H9 (cell line): ENCODE measurements at regions not wholly inside any gene's neighbourhood (a gene's known extent, or its start where the extent isn't known, plus 50 kb on each side); places are given as distances from the start of the nearest gene placed in this dataset.

Experiments
- DNase-seq: peaks from one replicate; pipeline ENCODE4 v3.0.0-alpha.2; 2017
- H2AFZ ChIP-seq: one replicate; pipeline ENCODE4 v1.6.1; 2013; ENCODE audit warnings: mild to moderate bottlenecking, low read length, control low read depth, moderate library complexity
- H2AK5ac ChIP-seq: 2 replicates; pipeline ENCODE4 v1.6.1; 2013; ENCODE audit warnings: low read length, control low read depth, mixed read lengths; ENCODE audit not compliant: insufficient read length
- H2BK120ac ChIP-seq: one replicate; pipeline ENCODE4 v1.6.1; 2013; ENCODE audit warnings: low read depth, mild to moderate bottlenecking, low read length, control low read depth, inconsistent platforms; ENCODE audit not compliant: poor library complexity, severe bottlenecking
- H2BK12ac ChIP-seq: 2 replicates; pipeline ENCODE4 v1.6.1; 2013; ENCODE audit warnings: low read length, control low read depth, mixed read lengths, low read depth; ENCODE audit not compliant: insufficient read length
- H2BK15ac ChIP-seq: 2 replicates; pipeline ENCODE4 v1.6.1; 2013; ENCODE audit warnings: low read depth, low read length, control low read depth
- H2BK20ac ChIP-seq: one replicate; pipeline ENCODE4 v1.6.1; 2013; ENCODE audit warnings: low read depth, mild to moderate bottlenecking, low read length, control low read depth, inconsistent platforms; ENCODE audit not compliant: poor library complexity, severe bottlenecking
- H2BK5ac ChIP-seq: 2 replicates; pipeline ENCODE4 v1.6.1; 2013; ENCODE audit warnings: low read length, control low read depth, mixed read lengths; ENCODE audit not compliant: insufficient read length
- H3K14ac ChIP-seq: 2 replicates; pipeline ENCODE4 v1.6.1; 2013; ENCODE audit warnings: low read length, control low read depth; ENCODE audit not compliant: insufficient read depth
- H3K18ac ChIP-seq: 2 replicates; pipeline ENCODE4 v1.6.1; 2013; ENCODE audit warnings: low read depth, mild to moderate bottlenecking, mixed read lengths, low read length, control low read depth; ENCODE audit not compliant: insufficient read length
- H3K23ac ChIP-seq: 2 replicates; pipeline ENCODE4 v1.6.1; 2013; ENCODE audit warnings: low read length, control low read depth, mixed read lengths, low read depth; ENCODE audit not compliant: insufficient read length
- H3K23me2 ChIP-seq: 2 replicates; pipeline ENCODE4 v1.6.1; 2013; ENCODE audit warnings: low read depth, mild to moderate bottlenecking, mixed read lengths, low read length, control low read depth; ENCODE audit not compliant: insufficient read length, poor library complexity, severe bottlenecking
- H3K27ac ChIP-seq: 2 replicates; pipeline ENCODE4 v1.5.1; 2013; ENCODE audit warnings: low read length, control low read depth, mixed read lengths, low read depth; ENCODE audit not compliant: insufficient read length
- H3K27me3 ChIP-seq: 2 replicates; pipeline ENCODE4 v1.6.1; 2013; ENCODE audit warnings: low read length, control low read depth, inconsistent platforms; ENCODE audit not compliant: insufficient read depth
- H3K4ac ChIP-seq: 2 replicates; pipeline ENCODE4 v1.6.1; 2013; ENCODE audit warnings: low read depth, mild to moderate bottlenecking, control low read depth, inconsistent platforms, low read length, moderate library complexity
- H3K4me1 ChIP-seq: 2 replicates; pipeline ENCODE4 v1.6.1; 2013; ENCODE audit warnings: low read length, control low read depth, inconsistent platforms; ENCODE audit not compliant: insufficient read depth
- H3K4me2 ChIP-seq: 2 replicates; pipeline ENCODE4 v1.6.1; 2013; ENCODE audit warnings: low read length, control low read depth, mixed read lengths; ENCODE audit not compliant: insufficient read length, insufficient read depth
- H3K56ac ChIP-seq: 2 replicates; pipeline ENCODE4 v1.6.1; 2013; ENCODE audit warnings: low read depth, mild to moderate bottlenecking, mixed read lengths, low read length, control low read depth; ENCODE audit not compliant: insufficient read length
- H3K79me1 ChIP-seq: 2 replicates; pipeline ENCODE4 v1.6.1; 2013; ENCODE audit warnings: low read depth, mild to moderate bottlenecking, moderate library complexity, low read length, control low read depth, inconsistent platforms; ENCODE audit not compliant: insufficient read depth, poor library complexity, severe bottlenecking
- H3K79me2 ChIP-seq: 2 replicates; pipeline ENCODE4 v1.6.1; 2013; ENCODE audit warnings: low read length, control low read depth, inconsistent platforms; ENCODE audit not compliant: insufficient read depth
- H3K9ac ChIP-seq: 2 replicates; pipeline ENCODE4 v1.6.1; 2013; ENCODE audit warnings: low read length, control low read depth, mixed read lengths; ENCODE audit not compliant: insufficient read length; ENCODE audit errors: extremely low read depth
- H3K9me3 ChIP-seq: one replicate; pipeline ENCODE4 v1.6.1; 2013; ENCODE audit warnings: low read depth, low read length, inconsistent platforms; ENCODE audit not compliant: control insufficient read depth
- H3T11ph ChIP-seq: one replicate; pipeline ENCODE4 v1.6.1; 2013; ENCODE audit warnings: mild to moderate bottlenecking, low read length, control low read depth, inconsistent platforms
- H4K20me1 ChIP-seq: one replicate; pipeline ENCODE4 v1.6.1; 2013; ENCODE audit not compliant: control insufficient read depth, insufficient read length, insufficient read depth
- H4K5ac ChIP-seq: 2 replicates; pipeline ENCODE4 v1.6.1; 2013; ENCODE audit warnings: low read depth, mild to moderate bottlenecking, mixed read lengths, low read length, control low read depth; ENCODE audit not compliant: insufficient read length
- H4K8ac ChIP-seq: replicated peaks from 2 replicates; pipeline ENCODE4 v1.6.1; 2013; ENCODE audit warnings: low read length, control low read depth, mixed read lengths, low read depth; ENCODE audit not compliant: insufficient read length
- H4K91ac ChIP-seq: 2 replicates; pipeline ENCODE4 v1.6.1; 2013; ENCODE audit warnings: low read depth, mild to moderate bottlenecking, moderate library complexity, mixed read lengths, low read length, control low read depth; ENCODE audit not compliant: insufficient read length
- H3K27ac Mint-ChIP-seq, 3 experiments: 2 replicates in 2 of 3; 3 replicates in 1 of 3; pipeline ENCODE4 v1.8.0; 2020 to 2021; ENCODE audit warnings: mixed read lengths in 3 of 3, mild to moderate bottlenecking in 1 of 3, moderate library complexity in 1 of 3
- H3K27me3 Mint-ChIP-seq: 2 replicates; pipeline ENCODE4 v1.8.0; 2021; ENCODE audit warnings: low read depth, mild to moderate bottlenecking, moderate library complexity, mixed read lengths
- H3K36me3 Mint-ChIP-seq, 3 experiments: 2 replicates in 2 of 3; 3 replicates in 1 of 3; pipeline ENCODE4 v1.8.0; 2020 to 2021; ENCODE audit warnings: low read depth in 3 of 3, mixed read lengths in 3 of 3; ENCODE audit not compliant: insufficient read depth in 1 of 3
- H3K4me1 Mint-ChIP-seq, 2 experiments: 2 replicates each; pipeline ENCODE4 v1.8.0; 2020; ENCODE audit warnings: mixed read lengths in 2 of 2
- H3K4me3 Mint-ChIP-seq, 2 experiments: 2 replicates in 1 of 2; 3 replicates in 1 of 2; pipeline ENCODE4 v1.8.0; 2020 to 2021; ENCODE audit warnings: mild to moderate bottlenecking in 2 of 2, mixed read lengths in 2 of 2, moderate library complexity in 1 of 2
- H3K9me3 Mint-ChIP-seq, 2 experiments: 2 replicates in 1 of 2; 3 replicates in 1 of 2; pipeline ENCODE4 v1.8.0; 2020; ENCODE audit warnings: mild to moderate bottlenecking in 2 of 2, mixed read lengths in 2 of 2, moderate library complexity in 1 of 2
- WGBS: extraction: QIAGEN DNeasy Blood & Tissue Kit; methylation state at CpG from one replicate; pipeline ENCODE4 v1.1.7; 2013; ENCODE audit warnings: missing lambda C conversion rate, low lambda C conversion rate, mixed read lengths; ENCODE audit not compliant: insufficient read length; ENCODE audit errors: extremely low coverage; 5-methylcytosine and 5-hydroxymethylcytosine counted together
- TF ChIP-seq, protein P1 (sequence below): fragments of 200-600 bp; sonication (generic); conservative IDR thresholded peaks from 3 replicates; pipeline ENCODE4 v1.8.0; 2021; ENCODE audit warnings: antibody characterized with exemption, mild to moderate bottlenecking

DNA sequence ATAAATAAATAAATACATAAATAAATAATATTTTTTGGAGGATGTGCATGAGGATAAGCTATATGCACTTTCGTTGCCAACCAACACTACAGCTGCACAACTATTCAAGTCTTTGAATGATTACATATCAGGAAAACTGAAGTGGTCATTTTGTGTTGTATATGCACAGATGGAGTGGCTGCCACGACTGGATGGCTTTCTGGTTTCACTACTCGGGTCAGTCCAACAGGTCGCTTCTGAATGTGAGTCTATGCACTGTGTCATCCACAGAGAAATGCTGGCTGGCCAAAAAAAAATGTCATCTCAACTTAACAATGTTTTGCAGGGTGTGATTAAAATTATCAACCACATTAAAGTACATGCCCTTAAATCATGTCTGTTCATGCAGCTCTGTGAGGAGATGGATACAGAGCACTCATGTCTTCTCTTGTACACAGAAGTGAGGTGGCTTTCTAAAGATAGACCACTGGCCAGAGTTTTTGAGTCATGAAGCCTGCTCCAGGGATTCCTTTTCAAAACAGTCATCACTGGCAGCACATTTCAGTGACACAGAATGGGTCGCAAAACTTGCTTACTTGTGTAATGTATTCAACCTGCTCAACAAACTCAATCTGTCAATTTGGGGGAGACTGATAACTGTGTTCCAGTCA, 589.8 kb upstream of the CYLC2 start:
- Histone ChIP-seq H3K9me3 (peaks cover 6% of the 10 kb centered on the region), H2AK5ac (no peak overlapping the region), H3K56ac (no peak overlapping the region), H3K27me3 (no peaks in the 10 kb centered on the region), H4K20me1 (no peaks in the 10 kb centered on the region), H2AFZ (no peak overlapping the region), H2BK15ac (no peak overlapping the region), H3K79me2 (no peaks in the 10 kb centered on the region), H3K23me2 (no peaks in the 10 kb centered on the region), H2BK12ac (no peak overlapping the region), H4K91ac (no peak overlapping the region), H3K23ac (no peak overlapping the region), H3K18ac (no peak overlapping the region), H4K5ac (no peak overlapping the region), H3K4me1 (no peaks in the 10 kb centered on the region), H3K4me2 (no peak overlapping the region), H3K79me1 (no peaks in the 10 kb centered on the region), H2BK20ac (no peak overlapping the region), H3T11ph (no peak overlapping the region), H3K27ac (no peak overlapping the region), H2BK5ac (no peak overlapping the region), H3K9ac (no peak overlapping the region), H2BK120ac (no peak overlapping the region), H3K14ac (no peak overlapping the region), H4K8ac (no peak overlapping the region), H3K4ac (no peak overlapping the region)
- Mint-ChIP-seq H3K4me3 (no peak overlapping the region), H3K27me3 (no peaks in the 10 kb centered on the region), H3K9me3 (peaks cover 12 to 16% of the 10 kb centered on the region in 2 experiments), H3K4me1 (no peaks in the 10 kb centered on the region), H3K27ac (no peak overlapping the region), H3K36me3 (peaks cover 3 to 9% (median 6%) of the 10 kb centered on the region in 3 experiments; a peak in 2 of 7 replicates)
- DNase-seq = no peak
- TF ChIP-seq, protein P1, sequence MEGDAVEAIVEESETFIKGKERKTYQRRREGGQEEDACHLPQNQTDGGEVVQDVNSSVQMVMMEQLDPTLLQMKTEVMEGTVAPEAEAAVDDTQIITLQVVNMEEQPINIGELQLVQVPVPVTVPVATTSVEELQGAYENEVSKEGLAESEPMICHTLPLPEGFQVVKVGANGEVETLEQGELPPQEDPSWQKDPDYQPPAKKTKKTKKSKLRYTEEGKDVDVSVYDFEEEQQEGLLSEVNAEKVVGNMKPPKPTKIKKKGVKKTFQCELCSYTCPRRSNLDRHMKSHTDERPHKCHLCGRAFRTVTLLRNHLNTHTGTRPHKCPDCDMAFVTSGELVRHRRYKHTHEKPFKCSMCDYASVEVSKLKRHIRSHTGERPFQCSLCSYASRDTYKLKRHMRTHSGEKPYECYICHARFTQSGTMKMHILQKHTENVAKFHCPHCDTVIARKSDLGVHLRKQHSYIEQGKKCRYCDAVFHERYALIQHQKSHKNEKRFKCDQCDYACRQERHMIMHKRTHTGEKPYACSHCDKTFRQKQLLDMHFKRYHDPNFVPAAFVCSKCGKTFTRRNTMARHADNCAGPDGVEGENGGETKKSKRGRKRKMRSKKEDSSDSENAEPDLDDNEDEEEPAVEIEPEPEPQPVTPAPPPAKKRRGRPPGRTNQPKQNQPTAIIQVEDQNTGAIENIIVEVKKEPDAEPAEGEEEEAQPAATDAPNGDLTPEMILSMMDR = no peak
- no CpG with 5 or more reads among the region's 5 CpGs for WGBS
